ENCODE measurements at regions not wholly inside any gene's neighbourhood (a gene's known extent, or its start where the extent isn't known, plus 50 kb on each side); places are given as distances from the start of the nearest gene placed in this dataset.
"Not testable (repeated sequence)": the region's sequence is repeated elsewhere in the genome, so short reads cannot be mapped to it uniquely, and the experiment has no call there.

- TF ChIP-seq POLR2A (IDR thresholded peaks at IDR 0.05): not testable (repeated sequence)
- TF ChIP-seq, protein P1, sequence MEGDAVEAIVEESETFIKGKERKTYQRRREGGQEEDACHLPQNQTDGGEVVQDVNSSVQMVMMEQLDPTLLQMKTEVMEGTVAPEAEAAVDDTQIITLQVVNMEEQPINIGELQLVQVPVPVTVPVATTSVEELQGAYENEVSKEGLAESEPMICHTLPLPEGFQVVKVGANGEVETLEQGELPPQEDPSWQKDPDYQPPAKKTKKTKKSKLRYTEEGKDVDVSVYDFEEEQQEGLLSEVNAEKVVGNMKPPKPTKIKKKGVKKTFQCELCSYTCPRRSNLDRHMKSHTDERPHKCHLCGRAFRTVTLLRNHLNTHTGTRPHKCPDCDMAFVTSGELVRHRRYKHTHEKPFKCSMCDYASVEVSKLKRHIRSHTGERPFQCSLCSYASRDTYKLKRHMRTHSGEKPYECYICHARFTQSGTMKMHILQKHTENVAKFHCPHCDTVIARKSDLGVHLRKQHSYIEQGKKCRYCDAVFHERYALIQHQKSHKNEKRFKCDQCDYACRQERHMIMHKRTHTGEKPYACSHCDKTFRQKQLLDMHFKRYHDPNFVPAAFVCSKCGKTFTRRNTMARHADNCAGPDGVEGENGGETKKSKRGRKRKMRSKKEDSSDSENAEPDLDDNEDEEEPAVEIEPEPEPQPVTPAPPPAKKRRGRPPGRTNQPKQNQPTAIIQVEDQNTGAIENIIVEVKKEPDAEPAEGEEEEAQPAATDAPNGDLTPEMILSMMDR (IDR thresholded peaks at IDR 0.05): not testable (repeated sequence)
These were observed 333.0 kb downstream of the OR4F29 start for GRCh38 chr1:118440-118839.
